ENCODE measurements at regions not wholly inside any gene's neighbourhood (a gene's known extent, or its start where the extent isn't known, plus 50 kb on each side); places are given as distances from the start of the nearest gene placed in this dataset.

GRCh38 chr5:92424785-92425426 lies 1041.8 kb upstream of the ARRDC3 start:
- TF ChIP-seq CTCF (IDR thresholded peaks at IDR 0.05; ENCODE audit: control extremely low read depth, extremely low read depth, low read depth, missing control alignments) = no peak
- ChIA-PET POLR2A (no interaction called here), CTCF (no interaction called here)
- DNase-seq (ENCODE audit: extremely low spot score) = no peak

GRCh38 chr5:92421942-92422341 lies 1038.8 kb upstream of the ARRDC3 start:
- no peak for DNase-seq (ENCODE audit: extremely low spot score)
- ChIA-PET CTCF (no interaction called here), POLR2A (no interaction called here)
- TF ChIP-seq CTCF (IDR thresholded peaks at IDR 0.05; ENCODE audit: control extremely low read depth, extremely low read depth, low read depth, missing control alignments) = no peak

- ChIA-PET POLR2A (no interaction called here), CTCF (no interaction called here)
Observed at GRCh38 chr5:92421196-92421595, 1038.1 kb upstream of the ARRDC3 start.

GRCh38 chr5:92419261-92419660 lies 1036.1 kb upstream of the ARRDC3 start:
- TF ChIP-seq CTCF (IDR thresholded peaks at IDR 0.05; ENCODE audit: control extremely low read depth, extremely low read depth, low read depth, missing control alignments) = no peak
- no peak for DNase-seq (ENCODE audit: extremely low spot score)
- ChIA-PET CTCF (no interaction called here), POLR2A (no interaction called here)

More at GRCh38 chr5:92421196-92421595, 1038.1 kb upstream of the ARRDC3 start:
- no peak for DNase-seq (ENCODE audit: extremely low spot score)
- TF ChIP-seq CTCF (IDR thresholded peaks at IDR 0.05; ENCODE audit: control extremely low read depth, extremely low read depth, low read depth, missing control alignments) = no peak

GRCh38 chr5:92418341-92418740 lies 1035.2 kb upstream of the ARRDC3 start:
- DNase-seq (ENCODE audit: extremely low spot score) = no peak
- CTCF ChIA-PET = no interaction called here
- POLR2A ChIA-PET = no interaction called here
- no peak for TF ChIP-seq CTCF (IDR thresholded peaks at IDR 0.05; ENCODE audit: control extremely low read depth, extremely low read depth, low read depth, missing control alignments)

- no peak for DNase-seq (ENCODE audit: extremely low spot score)
- ChIA-PET POLR2A (no interaction called here), CTCF (no interaction called here)
- TF ChIP-seq CTCF (IDR thresholded peaks at IDR 0.05; ENCODE audit: control extremely low read depth, extremely low read depth, low read depth, missing control alignments) = no peak
Observed at GRCh38 chr5:92409134-92409533, 1026.0 kb upstream of the ARRDC3 start.

Measured in GM10248 (cell line).